Lung (tissue), 11 donors: ENCODE measurements at regions not wholly inside any gene's neighbourhood (a gene's known extent, or its start where the extent isn't known, plus 50 kb on each side); places are given as distances from the start of the nearest gene placed in this dataset.

Experiments used
- ATAC-seq: fragments of 200-7000 bp; cut with Tn5 transposase; one replicate; pipeline ENCODE4 v1.9.1; 2020; ENCODE audit warnings: moderate number of reproducible peaks; ENCODE audit not compliant: insufficient read depth, low FRiP score
- DNase-seq, 3 donors: peaks; one replicate each; pipeline ENCODE4 v3.0.0-alpha.2; 2013 to 2017
- H3K27ac ChIP-seq, 2 donors: one replicate each; pipeline ENCODE4 v1.5.1; 2013; ENCODE audit warnings: mild to moderate bottlenecking in 2 of 2, moderate library complexity in 2 of 2, control low read depth in 1 of 2, inconsistent platforms in 1 of 2, low read depth in 1 of 2, low read length in 1 of 2
- H3K27me3 ChIP-seq, 3 donors: one replicate each; pipeline ENCODE4 v1.5.1; 2013; ENCODE audit warnings: low read length in 2 of 3; ENCODE audit not compliant: control insufficient read depth in 3 of 3, insufficient read depth in 3 of 3
- H3K36me3 ChIP-seq, 4 donors: one replicate each; pipeline ENCODE4 v1.5.1; 2013; ENCODE audit warnings: low read length in 4 of 4, mild to moderate bottlenecking in 1 of 4, moderate library complexity in 1 of 4; ENCODE audit not compliant: control insufficient read depth in 4 of 4, insufficient read depth in 4 of 4
- H3K4me1 ChIP-seq, 5 donors: one replicate each; pipeline ENCODE4 v1.5.1; 2013; ENCODE audit warnings: low read length in 5 of 5, mild to moderate bottlenecking in 2 of 5, moderate library complexity in 1 of 5; ENCODE audit not compliant: control insufficient read depth in 5 of 5, insufficient read depth in 5 of 5
- H3K4me3 ChIP-seq: one replicate; pipeline ENCODE4 v1.5.1; 2013; ENCODE audit warnings: mild to moderate bottlenecking, control low read depth, moderate library complexity
- H3K9ac ChIP-seq, 2 donors: one replicate each; pipeline ENCODE4 v1.5.1; 2013; ENCODE audit warnings: low read length in 2 of 2, control low read depth in 1 of 2; ENCODE audit not compliant: insufficient read depth in 1 of 2
- H3K9me3 ChIP-seq, 4 donors: one replicate each; pipeline ENCODE4 v1.5.1; 2013; ENCODE audit warnings: low read length in 3 of 4, mild to moderate bottlenecking in 1 of 4, moderate library complexity in 1 of 4; ENCODE audit not compliant: control insufficient read depth in 4 of 4, insufficient read depth in 3 of 4
- WGBS, 2 donors: extraction: QIAGEN DNeasy Blood & Tissue Kit; methylation state at CpG; one replicate each; pipeline ENCODE4 v1.1.7; 2013; 5-methylcytosine and 5-hydroxymethylcytosine counted together
- TF ChIP-seq, protein P1 (sequence below): IDR thresholded peaks from 2 replicates; pipeline ENCODE4 v1.5.1; 2012; ENCODE audit warnings: mild to moderate bottlenecking; ENCODE audit errors: control extremely low read depth, extremely low read depth
- donor health status: control.
- donor health status: control.
- donor health status: Bipolar disorder and iron deficiency.
- donor health status: healthy.
- donor health status: DM: yes; HTN: yes; CAD: no.

DNA sequence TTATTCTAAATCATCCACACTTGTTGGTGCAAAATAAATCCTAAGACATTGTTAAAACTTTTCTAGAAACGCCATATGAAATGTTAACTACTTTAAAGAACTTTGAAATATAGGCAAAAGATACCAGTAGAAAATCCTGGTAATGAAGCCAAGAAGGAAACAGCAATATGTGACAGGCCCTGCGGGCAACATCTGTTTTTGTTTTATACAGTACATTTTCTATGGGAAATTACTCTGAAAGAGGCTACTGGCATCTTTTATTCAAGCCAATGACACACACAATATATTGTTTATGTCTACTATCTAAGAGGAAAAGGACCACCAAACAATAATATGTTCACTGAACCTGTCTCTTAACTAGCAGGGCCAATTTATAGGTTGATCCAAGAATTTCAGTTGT lies 829.7 kb downstream of the PCDH17 start:
- Histone ChIP-seq H3K9me3 (no peaks in the 10 kb centered on the region), H3K36me3 (no peaks in the 10 kb centered on the region), H3K4me3 (no peak overlapping the region), H3K27ac (no peak overlapping the region), H3K4me1 (no peaks in the 10 kb centered on the region), H3K27me3 (no peaks in the 10 kb centered on the region), H3K9ac (no peak overlapping the region)
- DNase-seq (no peak), ATAC-seq (no peak)
- 64 to 68% methylated on average over 2 of the region's 2 CpGs for WGBS, 2 donors
- TF ChIP-seq, protein P1, sequence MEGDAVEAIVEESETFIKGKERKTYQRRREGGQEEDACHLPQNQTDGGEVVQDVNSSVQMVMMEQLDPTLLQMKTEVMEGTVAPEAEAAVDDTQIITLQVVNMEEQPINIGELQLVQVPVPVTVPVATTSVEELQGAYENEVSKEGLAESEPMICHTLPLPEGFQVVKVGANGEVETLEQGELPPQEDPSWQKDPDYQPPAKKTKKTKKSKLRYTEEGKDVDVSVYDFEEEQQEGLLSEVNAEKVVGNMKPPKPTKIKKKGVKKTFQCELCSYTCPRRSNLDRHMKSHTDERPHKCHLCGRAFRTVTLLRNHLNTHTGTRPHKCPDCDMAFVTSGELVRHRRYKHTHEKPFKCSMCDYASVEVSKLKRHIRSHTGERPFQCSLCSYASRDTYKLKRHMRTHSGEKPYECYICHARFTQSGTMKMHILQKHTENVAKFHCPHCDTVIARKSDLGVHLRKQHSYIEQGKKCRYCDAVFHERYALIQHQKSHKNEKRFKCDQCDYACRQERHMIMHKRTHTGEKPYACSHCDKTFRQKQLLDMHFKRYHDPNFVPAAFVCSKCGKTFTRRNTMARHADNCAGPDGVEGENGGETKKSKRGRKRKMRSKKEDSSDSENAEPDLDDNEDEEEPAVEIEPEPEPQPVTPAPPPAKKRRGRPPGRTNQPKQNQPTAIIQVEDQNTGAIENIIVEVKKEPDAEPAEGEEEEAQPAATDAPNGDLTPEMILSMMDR = no peak

DNA sequence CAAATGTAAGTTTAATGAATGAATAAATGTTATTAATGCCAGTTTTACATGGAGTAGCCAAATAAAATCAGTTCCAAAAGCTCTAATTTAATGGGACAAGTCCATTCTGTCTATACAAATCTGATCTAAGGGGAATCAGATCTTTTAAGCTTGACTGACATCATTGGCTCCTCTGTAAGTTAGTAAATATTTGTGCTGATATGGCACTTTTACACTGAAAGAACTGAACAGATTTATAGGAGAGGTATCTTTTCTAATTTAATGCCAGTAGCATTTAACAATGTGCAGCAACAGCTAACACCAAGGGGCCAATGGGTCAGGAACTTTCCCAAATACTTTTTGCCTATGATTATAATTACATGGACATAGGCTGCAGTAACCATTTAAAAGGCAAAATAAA lies 832.3 kb downstream of the PCDH17 start:
- Histone ChIP-seq H3K27ac (no peak overlapping the region), H3K27me3 (no peaks in the 10 kb centered on the region), H3K9ac (no peak overlapping the region), H3K36me3 (no peaks in the 10 kb centered on the region), H3K9me3 (no peaks in the 10 kb centered on the region), H3K4me1 (no peaks in the 10 kb centered on the region), H3K4me3 (no peak overlapping the region)
- DNase-seq (no peak), ATAC-seq (no peak)
- TF ChIP-seq, protein P1 = no peak

DNA sequence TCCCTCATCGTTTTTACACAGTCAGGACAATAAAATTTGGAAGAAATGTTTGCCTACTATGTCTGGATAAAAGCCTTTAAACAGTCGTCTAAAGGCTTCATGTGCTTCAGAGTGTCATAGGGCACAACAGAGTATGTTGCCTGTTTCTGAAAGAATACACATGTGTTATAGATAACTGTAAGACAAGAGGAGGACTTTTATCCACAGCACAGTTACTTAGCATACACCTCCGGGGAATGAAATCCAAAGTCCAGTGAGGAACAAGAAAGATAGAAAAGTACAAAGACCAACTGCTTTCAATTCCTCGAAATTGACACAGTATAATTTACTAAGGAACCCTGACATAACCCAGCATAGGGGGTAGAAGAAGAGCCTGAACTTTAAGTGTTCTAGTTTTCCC lies 835.6 kb downstream of the PCDH17 start:
- H3K4me3 ChIP-seq = no peak overlapping the region
- no peak overlapping the region for H3K9ac ChIP-seq
- H3K9me3 ChIP-seq = no peaks in the 10 kb centered on the region
- H3K4me1 ChIP-seq = no peaks in the 10 kb centered on the region
- ATAC-seq (no peak), DNase-seq (no peak)
- no peaks in the 10 kb centered on the region for H3K36me3 ChIP-seq
- 71 to 85% methylated on average over 4 of the region's 4 CpGs for WGBS, 2 donors
- no peaks in the 10 kb centered on the region for H3K27me3 ChIP-seq
- H3K27ac ChIP-seq = no peak overlapping the region
- TF ChIP-seq, protein P1 = no peak

DNA sequence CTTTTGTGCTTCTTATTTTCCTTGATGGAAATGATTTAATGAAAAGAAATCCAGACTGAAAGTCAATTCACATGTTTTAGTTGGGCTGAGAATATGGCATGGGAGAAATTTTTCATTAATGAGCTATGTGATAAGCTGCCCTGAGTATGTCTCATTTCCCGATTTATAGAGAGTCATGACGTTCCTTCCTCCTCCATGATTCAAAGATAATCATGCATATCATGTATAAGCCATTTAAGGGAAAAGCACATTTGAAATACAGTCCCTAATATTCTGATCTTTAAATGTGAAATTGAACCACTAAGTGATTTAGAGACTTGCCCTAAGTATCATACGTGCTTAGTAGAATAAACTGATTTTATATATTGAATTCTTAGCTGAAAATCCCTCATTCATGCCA lies 840.9 kb downstream of the PCDH17 start:
- DNase-seq (no peak), ATAC-seq (no peak)
- Histone ChIP-seq H3K4me1 (no peaks in the 10 kb centered on the region), H3K4me3 (no peak overlapping the region), H3K27me3 (no peaks in the 10 kb centered on the region), H3K9me3 (no peaks in the 10 kb centered on the region), H3K27ac (no peak overlapping the region), H3K9ac (no peak overlapping the region), H3K36me3 (no peaks in the 10 kb centered on the region)
- TF ChIP-seq, protein P1 = no peak
- WGBS, 2 donors = 89 to 90% methylated on average over 3 of the region's 3 CpGs
